C4-2B (cell line): ENCODE measurements at regions not wholly inside any gene's neighbourhood (a gene's known extent, or its start where the extent isn't known, plus 50 kb on each side); places are given as distances from the start of the nearest gene placed in this dataset.

Experiments used
- H3K27ac ChIP-seq: fragments of 450-650 bp; 2 replicates; pipeline ENCODE4 v1.5.1; 2017
- ZFX ChIP-seq: fragments of 450-650 bp; IDR thresholded peaks from 2 replicates; pipeline ENCODE4 v1.6.1; 2017
- TF ChIP-seq, protein P1 (sequence below): fragments of 450-650 bp; conservative IDR thresholded peaks from 2 replicates; pipeline ENCODE4 v1.5.1; 2017; ENCODE audit warnings: mild to moderate bottlenecking

GRCh38 chr15:29196722-29197121, 72.9 kb downstream of the NSMCE3 start:
- H3K27ac ChIP-seq, result no peak overlapping the region
- TF ChIP-seq, protein P1, sequence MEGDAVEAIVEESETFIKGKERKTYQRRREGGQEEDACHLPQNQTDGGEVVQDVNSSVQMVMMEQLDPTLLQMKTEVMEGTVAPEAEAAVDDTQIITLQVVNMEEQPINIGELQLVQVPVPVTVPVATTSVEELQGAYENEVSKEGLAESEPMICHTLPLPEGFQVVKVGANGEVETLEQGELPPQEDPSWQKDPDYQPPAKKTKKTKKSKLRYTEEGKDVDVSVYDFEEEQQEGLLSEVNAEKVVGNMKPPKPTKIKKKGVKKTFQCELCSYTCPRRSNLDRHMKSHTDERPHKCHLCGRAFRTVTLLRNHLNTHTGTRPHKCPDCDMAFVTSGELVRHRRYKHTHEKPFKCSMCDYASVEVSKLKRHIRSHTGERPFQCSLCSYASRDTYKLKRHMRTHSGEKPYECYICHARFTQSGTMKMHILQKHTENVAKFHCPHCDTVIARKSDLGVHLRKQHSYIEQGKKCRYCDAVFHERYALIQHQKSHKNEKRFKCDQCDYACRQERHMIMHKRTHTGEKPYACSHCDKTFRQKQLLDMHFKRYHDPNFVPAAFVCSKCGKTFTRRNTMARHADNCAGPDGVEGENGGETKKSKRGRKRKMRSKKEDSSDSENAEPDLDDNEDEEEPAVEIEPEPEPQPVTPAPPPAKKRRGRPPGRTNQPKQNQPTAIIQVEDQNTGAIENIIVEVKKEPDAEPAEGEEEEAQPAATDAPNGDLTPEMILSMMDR, result no peak
- TF ChIP-seq ZFX, result no peak

DNA sequence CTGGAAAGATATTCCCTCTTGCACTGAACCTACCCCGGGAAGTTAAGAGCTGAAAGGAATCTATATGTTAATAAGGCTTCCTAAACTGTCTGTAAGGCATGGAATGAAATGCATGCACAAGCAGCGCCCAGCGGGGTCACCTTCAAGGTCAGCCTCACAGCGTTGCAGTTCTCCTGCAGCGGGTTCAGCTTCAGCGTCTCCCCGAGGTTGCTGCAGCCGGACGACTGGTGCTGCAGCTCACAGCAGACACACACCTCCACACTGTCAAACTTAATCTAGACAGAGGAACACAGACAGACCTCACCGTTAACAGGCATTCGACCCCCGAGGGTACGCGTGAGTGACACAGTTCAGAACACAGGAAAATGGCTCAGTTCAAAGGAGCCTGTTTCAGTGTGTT, 73.3 kb downstream of the NSMCE3 start:
- no peak overlapping the region for H3K27ac ChIP-seq
- no peak for TF ChIP-seq ZFX
- TF ChIP-seq, protein P1, result no peak

- no peak for TF ChIP-seq ZFX
- TF ChIP-seq, protein P1, result no peak
- H3K27ac ChIP-seq, result no peak overlapping the region
Measured at GRCh38 chr15:29194866-29195265, 74.8 kb downstream of the NSMCE3 start.

- TF ChIP-seq, protein P1, result no peak
- TF ChIP-seq ZFX, result no peak
- no peak overlapping the region for H3K27ac ChIP-seq
Measured at GRCh38 chr15:29183071-29183831, 86.4 kb downstream of the NSMCE3 start.

GRCh38 chr15:29182590-29182989, 87.0 kb downstream of the NSMCE3 start:
- no peak overlapping the region for H3K27ac ChIP-seq
- no peak for TF ChIP-seq ZFX
- TF ChIP-seq, protein P1, result no peak

DNA sequence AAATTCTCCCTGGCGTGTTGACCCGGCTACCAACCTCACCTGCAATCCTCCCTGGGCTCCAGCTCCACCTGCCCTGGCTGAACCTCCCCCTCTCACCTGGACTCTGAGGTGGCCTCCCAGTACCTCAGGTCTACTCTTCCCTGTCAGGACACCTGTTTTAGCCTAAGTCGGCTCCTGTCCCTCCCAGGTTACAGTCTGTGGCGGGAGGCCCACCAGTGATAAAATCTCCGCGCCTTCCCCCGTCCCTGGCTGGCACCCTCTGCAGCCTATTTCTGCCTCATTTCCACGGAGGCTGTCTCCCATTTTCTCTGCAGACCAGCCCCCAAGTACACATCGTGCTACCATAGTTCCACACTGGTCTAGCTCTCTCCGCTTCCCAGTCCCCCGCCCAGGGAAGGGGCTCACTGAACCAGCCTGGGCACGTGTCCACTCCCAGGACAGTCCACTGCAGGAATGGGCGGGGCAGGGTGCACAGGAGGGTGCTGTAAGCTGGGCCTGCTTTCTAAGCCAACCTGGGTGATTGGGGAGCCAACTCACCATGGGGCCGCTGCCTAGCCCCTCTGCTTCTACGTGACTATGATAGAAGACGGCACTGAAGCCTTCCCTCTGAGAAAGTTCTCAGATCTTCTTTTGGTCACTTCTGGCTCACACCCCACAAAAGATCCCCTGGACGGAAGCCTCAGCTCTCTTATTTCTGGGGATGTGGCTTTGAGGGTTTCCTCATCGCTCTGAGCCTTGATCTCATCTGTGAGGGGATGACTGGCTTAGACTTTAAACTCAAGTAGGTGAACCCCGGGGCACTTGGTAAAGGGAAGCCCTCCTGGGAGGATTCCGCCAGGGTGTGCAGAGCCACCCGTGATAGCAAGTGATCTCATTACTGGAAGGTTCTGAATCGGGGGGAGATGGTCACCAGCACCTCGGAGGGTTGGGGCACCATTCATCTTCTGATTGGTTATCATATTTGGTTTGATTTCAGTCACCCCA, 96.6 kb downstream of the NSMCE3 start:
- TF ChIP-seq ZFX, result no peak
- TF ChIP-seq, protein P1, result no peak

GRCh38 chr15:29170521-29170920, 99.1 kb downstream of the NSMCE3 start:
- TF ChIP-seq ZFX, result no peak

More for the DNA sequence above, 96.6 kb downstream of the NSMCE3 start:
- no peak overlapping the region for H3K27ac ChIP-seq

More at GRCh38 chr15:29170521-29170920, 99.1 kb downstream of the NSMCE3 start:
- no peak overlapping the region for H3K27ac ChIP-seq
